ENCODE measurements at regions not wholly inside any gene's neighbourhood (a gene's known extent, or its start where the extent isn't known, plus 50 kb on each side); places are given as distances from the start of the nearest gene placed in this dataset.

- H3K9me3 ChIP-seq = no peaks in the 10 kb centered on the region
- no peak overlapping the region for H3K4me3 ChIP-seq
- TF ChIP-seq, protein P1, sequence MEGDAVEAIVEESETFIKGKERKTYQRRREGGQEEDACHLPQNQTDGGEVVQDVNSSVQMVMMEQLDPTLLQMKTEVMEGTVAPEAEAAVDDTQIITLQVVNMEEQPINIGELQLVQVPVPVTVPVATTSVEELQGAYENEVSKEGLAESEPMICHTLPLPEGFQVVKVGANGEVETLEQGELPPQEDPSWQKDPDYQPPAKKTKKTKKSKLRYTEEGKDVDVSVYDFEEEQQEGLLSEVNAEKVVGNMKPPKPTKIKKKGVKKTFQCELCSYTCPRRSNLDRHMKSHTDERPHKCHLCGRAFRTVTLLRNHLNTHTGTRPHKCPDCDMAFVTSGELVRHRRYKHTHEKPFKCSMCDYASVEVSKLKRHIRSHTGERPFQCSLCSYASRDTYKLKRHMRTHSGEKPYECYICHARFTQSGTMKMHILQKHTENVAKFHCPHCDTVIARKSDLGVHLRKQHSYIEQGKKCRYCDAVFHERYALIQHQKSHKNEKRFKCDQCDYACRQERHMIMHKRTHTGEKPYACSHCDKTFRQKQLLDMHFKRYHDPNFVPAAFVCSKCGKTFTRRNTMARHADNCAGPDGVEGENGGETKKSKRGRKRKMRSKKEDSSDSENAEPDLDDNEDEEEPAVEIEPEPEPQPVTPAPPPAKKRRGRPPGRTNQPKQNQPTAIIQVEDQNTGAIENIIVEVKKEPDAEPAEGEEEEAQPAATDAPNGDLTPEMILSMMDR (IDR thresholded peaks at IDR 0.05) = no peak
- intact Hi-C loops (cut with DNase I) = no loop called here
- H3K36me3 ChIP-seq = no peaks in the 10 kb centered on the region
- no peaks in the 10 kb centered on the region for H3K4me1 ChIP-seq
- H3K27ac ChIP-seq = no peak overlapping the region
- no peak for DNase-seq (ENCODE audit: low spot score in 2 of 2)
- H3K27me3 ChIP-seq = no peaks in the 10 kb centered on the region
Observed at GRCh38 chr2:181161615-181162014, 181.2 kb downstream of the UBE2E3 start.

- intact Hi-C loops (cut with DNase I) = no loop called here
- DNase-seq (ENCODE audit: low spot score in 2 of 2) = no peak
Observed at GRCh38 chr2:181163139-181163538, 182.7 kb downstream of the UBE2E3 start.

DNA sequence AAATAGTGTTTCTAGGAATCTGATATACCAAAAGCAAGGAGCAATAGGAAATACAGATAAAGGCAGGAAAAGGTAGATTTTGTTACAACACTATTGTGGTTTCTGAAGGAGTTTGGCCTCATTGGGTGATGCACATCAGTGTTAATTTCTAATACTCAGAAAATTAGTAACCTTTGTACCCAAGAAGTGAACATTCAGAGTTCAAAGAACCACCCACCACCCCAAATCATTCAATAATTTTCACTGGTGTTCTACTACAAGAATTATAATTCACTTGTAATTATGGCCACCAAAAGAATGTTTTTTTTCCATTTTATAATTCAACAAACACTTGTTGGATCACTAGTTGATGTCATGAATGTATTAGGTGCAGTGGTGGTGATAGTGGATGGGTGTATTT, 183.3 kb downstream of the UBE2E3 start:
- Histone ChIP-seq H3K9me3 (no peaks in the 10 kb centered on the region), H3K27ac (no peak overlapping the region), H3K27me3 (no peaks in the 10 kb centered on the region), H3K36me3 (no peaks in the 10 kb centered on the region), H3K4me3 (no peak overlapping the region), H3K4me1 (no peaks in the 10 kb centered on the region)
- DNase-seq (ENCODE audit: low spot score in 2 of 2) = no peak
- intact Hi-C loops (cut with DNase I) = no loop called here
- TF ChIP-seq, protein P1 (IDR thresholded peaks at IDR 0.05) = no peak

More at GRCh38 chr2:181163139-181163538, 182.7 kb downstream of the UBE2E3 start:
- H3K9me3 ChIP-seq = no peaks in the 10 kb centered on the region
- H3K36me3 ChIP-seq = no peaks in the 10 kb centered on the region
- H3K4me3 ChIP-seq = no peak overlapping the region
- H3K27me3 ChIP-seq = no peaks in the 10 kb centered on the region
- H3K27ac ChIP-seq = no peak overlapping the region
- H3K4me1 ChIP-seq = no peaks in the 10 kb centered on the region
- TF ChIP-seq, protein P1 (IDR thresholded peaks at IDR 0.05) = no peak

DNA sequence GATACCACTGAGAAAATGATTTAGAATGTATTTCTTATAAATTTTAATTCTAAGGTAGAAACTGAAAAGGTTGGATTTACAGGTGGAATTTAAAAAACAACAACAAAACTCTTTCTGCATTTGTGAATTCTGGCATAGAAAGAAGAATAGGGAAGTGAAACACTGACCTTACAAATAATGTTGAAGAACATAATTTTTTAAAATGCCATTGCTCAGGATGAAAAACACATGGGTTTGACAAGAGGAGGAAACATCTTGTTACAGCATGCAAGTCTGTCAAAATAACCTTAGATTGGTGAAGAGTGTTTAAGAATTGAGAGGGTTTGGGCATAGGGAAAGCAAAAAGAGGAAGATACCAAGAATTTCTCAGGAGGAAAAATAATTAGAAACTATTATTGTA, 184.3 kb downstream of the UBE2E3 start:
- no peaks in the 10 kb centered on the region for H3K9me3 ChIP-seq
- no peaks in the 10 kb centered on the region for H3K4me1 ChIP-seq
- no peaks in the 10 kb centered on the region for H3K36me3 ChIP-seq
- TF ChIP-seq, protein P1 (IDR thresholded peaks at IDR 0.05) = no peak
- no peak overlapping the region for H3K4me3 ChIP-seq
- no peak for DNase-seq (ENCODE audit: low spot score in 2 of 2)
- no peaks in the 10 kb centered on the region for H3K27me3 ChIP-seq
- no peak overlapping the region for H3K27ac ChIP-seq
- intact Hi-C loops (cut with DNase I) = no loop called here

- intact Hi-C loops (cut with DNase I) = no loop called here
- TF ChIP-seq, protein P1 (IDR thresholded peaks at IDR 0.05) = no peak
- H3K4me1 ChIP-seq = no peaks in the 10 kb centered on the region
- H3K9me3 ChIP-seq = no peaks in the 10 kb centered on the region
- no peak overlapping the region for H3K27ac ChIP-seq
- no peaks in the 10 kb centered on the region for H3K27me3 ChIP-seq
- no peaks in the 10 kb centered on the region for H3K36me3 ChIP-seq
- DNase-seq (ENCODE audit: low spot score in 2 of 2) = no peak
- H3K4me3 ChIP-seq = no peak overlapping the region
Observed at GRCh38 chr2:181165199-181165868, 184.9 kb downstream of the UBE2E3 start.

DNA sequence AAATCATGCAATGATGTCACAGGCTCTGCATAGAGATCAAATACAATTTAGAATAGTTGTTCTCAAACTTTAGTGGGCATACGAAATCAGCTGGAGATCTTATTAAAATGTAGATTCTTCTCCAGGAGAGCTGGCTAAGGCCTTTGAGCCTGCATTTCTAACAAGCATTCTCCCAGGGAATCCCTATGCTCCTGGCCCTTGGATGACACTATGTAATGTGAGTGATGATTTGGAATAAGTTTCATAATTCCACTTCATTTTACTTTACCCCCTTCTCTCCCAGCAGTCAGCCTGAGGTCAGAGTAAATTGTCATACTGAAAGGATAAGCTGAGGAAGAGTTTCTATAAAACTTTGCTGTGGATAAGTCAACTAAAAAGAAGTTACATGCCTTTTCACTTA, 189.1 kb downstream of the UBE2E3 start:
- intact Hi-C loops (cut with DNase I) = no loop called here
- DNase-seq (ENCODE audit: low spot score in 2 of 2) = no peak
- Histone ChIP-seq H3K4me3 (no peak overlapping the region), H3K27ac (no peak overlapping the region), H3K4me1 (no peaks in the 10 kb centered on the region), H3K9me3 (no peaks in the 10 kb centered on the region), H3K27me3 (no peaks in the 10 kb centered on the region), H3K36me3 (no peaks in the 10 kb centered on the region)
- TF ChIP-seq, protein P1 (IDR thresholded peaks at IDR 0.05) = no peak

Data from ascending aorta (tissue), 2 donors.